ENCODE measurements at regions not wholly inside any gene's neighbourhood (a gene's known extent, or its start where the extent isn't known, plus 50 kb on each side); places are given as distances from the start of the nearest gene placed in this dataset.

DNA sequence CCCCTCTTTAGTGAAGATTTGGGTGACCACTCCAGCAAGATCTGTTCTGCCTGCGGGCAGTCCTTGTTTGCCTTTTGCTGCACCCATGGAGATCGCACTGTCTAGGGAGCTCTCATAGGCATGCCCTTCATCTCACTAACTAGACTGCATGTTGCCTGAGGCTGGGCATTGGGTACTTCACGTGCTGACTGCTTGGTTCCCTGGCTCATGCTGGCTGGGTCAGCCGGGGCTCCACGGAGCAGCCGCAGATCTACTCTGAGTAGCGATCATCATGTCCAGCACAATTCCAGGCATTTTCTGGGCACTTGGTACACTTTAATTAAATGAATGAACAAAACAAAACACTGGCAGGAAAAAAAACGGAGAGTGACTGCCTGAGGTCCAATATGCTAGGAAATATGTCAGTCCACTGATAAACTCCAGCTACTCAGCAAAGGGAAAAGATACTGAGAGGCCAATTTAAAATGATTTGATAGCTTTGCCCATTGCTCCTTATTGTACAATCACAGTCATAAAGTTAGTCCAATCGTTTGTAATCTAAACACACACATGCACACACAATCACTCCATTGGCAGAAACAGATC, 220.3 kb downstream of the C1D start:
- Histone ChIP-seq H3K27me3 (ENCODE audit: control insufficient read depth, insufficient read depth, low read length) (no peaks in the 10 kb centered on the region), H3K36me3 (ENCODE audit: control insufficient read depth, insufficient read depth, low read length) (no peaks in the 10 kb centered on the region), H3K4me3 (ENCODE audit: low read depth, low read length) (no peak overlapping the region)
- no peak for DNase-seq (ENCODE audit: low read depth)
- TF ChIP-seq, protein P1, sequence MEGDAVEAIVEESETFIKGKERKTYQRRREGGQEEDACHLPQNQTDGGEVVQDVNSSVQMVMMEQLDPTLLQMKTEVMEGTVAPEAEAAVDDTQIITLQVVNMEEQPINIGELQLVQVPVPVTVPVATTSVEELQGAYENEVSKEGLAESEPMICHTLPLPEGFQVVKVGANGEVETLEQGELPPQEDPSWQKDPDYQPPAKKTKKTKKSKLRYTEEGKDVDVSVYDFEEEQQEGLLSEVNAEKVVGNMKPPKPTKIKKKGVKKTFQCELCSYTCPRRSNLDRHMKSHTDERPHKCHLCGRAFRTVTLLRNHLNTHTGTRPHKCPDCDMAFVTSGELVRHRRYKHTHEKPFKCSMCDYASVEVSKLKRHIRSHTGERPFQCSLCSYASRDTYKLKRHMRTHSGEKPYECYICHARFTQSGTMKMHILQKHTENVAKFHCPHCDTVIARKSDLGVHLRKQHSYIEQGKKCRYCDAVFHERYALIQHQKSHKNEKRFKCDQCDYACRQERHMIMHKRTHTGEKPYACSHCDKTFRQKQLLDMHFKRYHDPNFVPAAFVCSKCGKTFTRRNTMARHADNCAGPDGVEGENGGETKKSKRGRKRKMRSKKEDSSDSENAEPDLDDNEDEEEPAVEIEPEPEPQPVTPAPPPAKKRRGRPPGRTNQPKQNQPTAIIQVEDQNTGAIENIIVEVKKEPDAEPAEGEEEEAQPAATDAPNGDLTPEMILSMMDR (IDR thresholded peaks at IDR 0.05; ENCODE audit: insufficient read depth, low read length, poor library complexity, severe bottlenecking), result no peak

DNA sequence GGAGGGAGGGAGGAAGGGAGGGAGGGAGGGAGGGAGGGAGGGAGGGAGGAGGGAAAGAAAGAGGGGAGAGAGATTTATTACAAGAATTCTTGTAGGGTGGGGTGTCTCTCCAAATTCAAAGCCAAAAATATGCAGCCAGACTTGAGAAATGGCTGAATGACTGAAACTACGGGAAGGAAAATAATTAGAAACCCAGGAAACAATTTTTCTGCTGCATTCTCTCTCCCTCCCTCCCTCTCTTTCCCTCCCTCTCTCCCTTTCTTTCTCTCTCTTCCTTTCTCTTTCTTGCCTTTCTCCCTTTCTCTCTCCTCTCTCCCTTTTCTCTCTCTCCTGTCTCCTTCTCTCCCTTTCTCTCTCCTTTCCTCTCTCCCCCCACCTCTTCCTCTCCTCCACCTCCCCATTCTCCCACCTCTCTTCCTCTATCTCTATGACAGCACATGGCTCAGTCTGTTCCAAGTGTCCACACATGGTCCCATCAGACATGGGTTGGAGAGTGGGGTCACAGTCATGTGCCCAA, 218.7 kb downstream of the C1D start:
- TF ChIP-seq, protein P1 (IDR thresholded peaks at IDR 0.05; ENCODE audit: insufficient read depth, low read length, poor library complexity, severe bottlenecking), result no peak
- no peaks in the 10 kb centered on the region for H3K36me3 ChIP-seq (ENCODE audit: control insufficient read depth, insufficient read depth, low read length)
- no peaks in the 10 kb centered on the region for H3K27me3 ChIP-seq (ENCODE audit: control insufficient read depth, insufficient read depth, low read length)

DNA sequence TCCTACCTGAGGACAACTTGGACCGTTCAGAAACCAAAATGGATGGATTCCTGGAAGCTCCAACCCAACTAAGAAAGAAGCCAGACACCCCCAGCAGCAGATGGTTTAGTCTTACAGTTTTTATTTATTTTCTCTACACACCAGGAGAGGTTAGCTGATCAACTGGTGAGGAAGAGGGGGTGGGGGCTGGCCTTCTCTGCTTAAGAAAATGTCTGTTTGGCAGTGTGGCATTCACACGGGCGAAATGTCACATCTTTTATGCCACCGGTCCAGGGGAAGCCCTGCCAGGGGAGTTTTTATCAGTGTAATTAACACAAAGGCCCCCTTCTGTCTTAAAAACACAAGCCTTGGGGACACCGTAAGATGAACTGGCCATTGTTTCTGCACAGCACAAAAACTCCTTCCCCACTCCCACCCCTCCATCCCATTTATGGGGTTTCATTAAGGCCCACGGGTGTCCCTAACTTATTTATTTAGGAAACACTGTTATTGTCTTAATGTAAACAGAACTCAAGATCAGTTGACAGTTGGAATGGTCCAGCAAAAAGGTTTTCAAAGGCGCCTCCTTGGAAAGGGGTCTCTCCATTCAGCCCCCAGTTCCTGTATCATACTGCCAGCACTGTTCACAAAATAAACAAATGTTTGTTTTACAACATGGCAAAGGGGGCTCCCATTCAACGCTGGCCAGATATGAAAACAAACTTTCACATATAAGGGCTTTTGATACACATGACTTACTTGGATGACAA, 217.0 kb downstream of the C1D start:
- H3K36me3 ChIP-seq (ENCODE audit: control insufficient read depth, insufficient read depth, low read length), result no peaks in the 10 kb centered on the region
- DNase-seq (ENCODE audit: low read depth), result no peak
- TF ChIP-seq, protein P1 (IDR thresholded peaks at IDR 0.05; ENCODE audit: insufficient read depth, low read length, poor library complexity, severe bottlenecking), result no peak
- H3K27me3 ChIP-seq (ENCODE audit: control insufficient read depth, insufficient read depth, low read length), result no peaks in the 10 kb centered on the region
- H3K4me3 ChIP-seq (ENCODE audit: low read depth, low read length), result no peak overlapping the region

More for the DNA sequence above, 218.7 kb downstream of the C1D start:
- H3K4me3 ChIP-seq (ENCODE audit: low read depth, low read length), result no peak overlapping the region
- no peak for DNase-seq (ENCODE audit: low read depth)

DNA sequence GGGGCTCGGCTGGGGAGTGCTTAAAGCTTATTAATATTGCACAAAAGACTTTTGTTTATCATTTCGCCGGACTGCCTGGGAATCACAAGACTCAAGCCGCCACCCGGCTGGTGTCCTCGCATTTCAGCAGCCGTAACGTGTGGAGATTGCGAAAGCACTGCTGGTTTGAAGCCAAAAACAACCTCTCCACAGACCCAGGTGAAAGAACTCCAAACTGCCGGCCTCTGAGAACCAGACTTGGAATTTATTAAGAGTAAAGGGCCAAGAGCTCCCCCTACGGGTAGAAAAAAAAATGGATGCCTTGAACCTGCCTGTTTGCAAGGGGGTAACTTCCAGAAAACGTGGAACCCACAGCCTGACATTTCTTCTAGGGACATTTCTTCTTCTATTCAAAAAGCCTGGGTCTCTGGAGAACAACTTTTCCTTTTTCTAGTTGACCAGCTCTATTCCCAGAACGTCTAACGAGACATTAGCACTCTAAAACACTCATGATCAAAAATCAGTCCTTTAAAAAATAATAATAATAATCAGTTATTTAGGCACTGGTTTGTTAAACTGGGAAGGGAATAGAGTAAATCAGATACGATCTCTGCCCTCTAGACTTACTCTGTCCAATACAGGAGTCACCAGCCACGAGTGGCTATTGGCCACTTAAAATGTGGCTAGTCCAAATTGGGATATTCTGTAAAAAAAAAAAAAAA, 216.3 kb downstream of the C1D start:
- H3K36me3 ChIP-seq (ENCODE audit: control insufficient read depth, insufficient read depth, low read length), result no peaks in the 10 kb centered on the region
- H3K4me3 ChIP-seq (ENCODE audit: low read depth, low read length), result no peak overlapping the region
- H3K27me3 ChIP-seq (ENCODE audit: control insufficient read depth, insufficient read depth, low read length), result no peaks in the 10 kb centered on the region
- TF ChIP-seq, protein P1 (IDR thresholded peaks at IDR 0.05; ENCODE audit: insufficient read depth, low read length, poor library complexity, severe bottlenecking), result peak; percentile 77
- DNase-seq (ENCODE audit: low read depth), result peak; percentile 92

DNA sequence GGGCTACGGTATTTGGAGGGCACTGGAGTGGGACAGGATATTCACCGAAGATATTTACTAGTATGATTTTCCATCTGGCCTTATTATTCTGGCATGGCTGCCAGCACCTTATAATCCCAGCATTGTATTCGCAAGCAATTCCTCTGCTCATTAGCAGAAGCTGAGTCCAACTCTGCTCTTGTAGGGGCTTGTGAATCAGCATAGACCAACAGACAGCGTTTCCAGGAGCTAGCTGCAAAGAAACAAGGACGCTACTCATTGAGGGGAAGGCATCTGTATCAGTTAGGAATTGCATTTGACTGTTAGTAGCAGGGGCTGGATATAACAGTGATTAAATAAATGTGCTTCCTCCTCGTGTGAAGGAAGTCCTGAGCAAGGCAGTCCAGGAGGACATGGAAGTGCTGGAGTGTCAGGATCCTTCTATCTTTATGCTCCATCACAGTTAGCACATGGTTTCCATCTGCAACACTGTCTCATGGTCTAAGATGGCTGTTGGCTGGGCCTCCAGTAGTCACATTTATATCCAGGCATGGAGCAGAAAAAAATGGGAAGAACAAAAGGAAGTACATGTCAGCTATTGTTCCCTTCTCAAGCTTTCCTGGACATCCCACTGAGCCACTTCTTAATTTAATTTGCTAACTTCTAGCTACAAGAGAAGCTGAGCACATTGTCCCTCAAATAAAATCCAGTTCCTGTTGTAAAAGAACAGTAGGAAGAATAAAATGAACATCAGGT, 214.1 kb downstream of the C1D start:
- TF ChIP-seq, protein P1 (IDR thresholded peaks at IDR 0.05; ENCODE audit: insufficient read depth, low read length, poor library complexity, severe bottlenecking), result no peak
- no peak for DNase-seq (ENCODE audit: low read depth)
- Histone ChIP-seq H3K36me3 (ENCODE audit: control insufficient read depth, insufficient read depth, low read length) (no peaks in the 10 kb centered on the region), H3K4me3 (ENCODE audit: low read depth, low read length) (no peak overlapping the region), H3K27me3 (ENCODE audit: control insufficient read depth, insufficient read depth, low read length) (no peaks in the 10 kb centered on the region)
